ENCODE measurements at regions not wholly inside any gene's neighbourhood (a gene's known extent, or its start where the extent isn't known, plus 50 kb on each side); places are given as distances from the start of the nearest gene placed in this dataset.
"Not testable (repeated sequence)": the region's sequence is repeated elsewhere in the genome, so short reads cannot be mapped to it uniquely, and the experiment has no call there.

DNA sequence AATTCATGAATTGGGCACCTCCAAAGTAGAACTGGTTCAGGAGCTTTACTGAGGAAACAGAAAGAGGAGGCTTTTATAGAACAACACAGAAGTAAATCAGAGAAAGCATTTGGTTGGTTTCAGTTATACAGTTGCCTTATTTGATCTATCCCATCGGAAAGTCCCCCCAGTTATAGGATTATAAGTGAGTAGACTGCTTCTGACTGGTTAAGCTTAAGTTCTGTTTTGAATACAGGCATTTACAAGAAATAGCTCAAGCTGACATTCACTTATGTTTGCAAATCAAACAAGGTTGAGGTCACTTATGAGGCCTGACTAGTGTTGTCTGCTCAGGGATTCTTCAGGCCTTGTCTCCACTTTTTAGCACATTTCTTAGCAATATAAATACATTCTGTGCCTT, 857.4 kb downstream of the EFNB2 start:
- no peak overlapping the region for H3K9ac ChIP-seq
- no peaks in the 10 kb centered on the region for H4K20me1 ChIP-seq (ENCODE audit: insufficient read depth)
- no peaks in the 10 kb centered on the region for H3K36me3 ChIP-seq (ENCODE audit: insufficient read depth)
- H3K4me1 ChIP-seq (ENCODE audit: low read depth, poor library complexity, severe bottlenecking), result no peaks in the 10 kb centered on the region
- no peak overlapping the region for H3K4me2 ChIP-seq
- H3K4me3 ChIP-seq (IDR thresholded peaks at IDR 0.05; ENCODE audit: insufficient read depth, low read depth, low read length), result no peak overlapping the region
- no peak overlapping the region for H2AFZ ChIP-seq (ENCODE audit: low read depth)
- TF ChIP-seq CTCF (conservative IDR thresholded peaks at IDR 0.05; ENCODE audit: low read depth, low read length), result no peak
- H3K27ac ChIP-seq, result no peak overlapping the region
- H3K27me3 ChIP-seq (ENCODE audit: insufficient read depth, low read depth), result no peaks in the 10 kb centered on the region
- no peaks in the 10 kb centered on the region for H3K79me2 ChIP-seq (ENCODE audit: insufficient read depth, low read depth)

DNA sequence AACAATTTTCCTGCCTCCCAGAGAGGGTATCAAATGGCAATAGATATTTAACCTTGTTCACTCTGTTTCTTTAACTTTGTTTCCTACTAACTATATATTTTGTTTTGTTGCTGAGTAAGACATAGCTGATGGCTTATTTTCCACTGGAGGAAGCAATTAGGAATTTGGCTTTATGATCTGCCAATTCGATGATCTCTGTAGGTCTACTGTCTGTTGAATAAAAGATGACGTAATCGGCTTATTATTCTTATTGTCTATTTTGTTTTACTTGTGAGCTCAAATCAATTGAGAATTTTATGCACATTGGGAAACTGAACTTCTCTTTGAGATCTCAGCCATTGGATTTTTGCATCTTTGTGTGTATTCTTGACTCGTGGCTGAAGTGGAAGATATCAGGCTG, 862.6 kb downstream of the EFNB2 start:
- H2AFZ ChIP-seq (ENCODE audit: low read depth), result no peak overlapping the region
- H3K27ac ChIP-seq, result no peak overlapping the region
- H4K20me1 ChIP-seq (ENCODE audit: insufficient read depth), result no peaks in the 10 kb centered on the region
- no peaks in the 10 kb centered on the region for H3K79me2 ChIP-seq (ENCODE audit: insufficient read depth, low read depth)
- no peak overlapping the region for H3K9ac ChIP-seq
- H3K27me3 ChIP-seq (ENCODE audit: insufficient read depth, low read depth), result no peaks in the 10 kb centered on the region
- no peak for TF ChIP-seq CTCF (conservative IDR thresholded peaks at IDR 0.05; ENCODE audit: low read depth, low read length)
- H3K4me1 ChIP-seq (ENCODE audit: low read depth, poor library complexity, severe bottlenecking), result no peaks in the 10 kb centered on the region
- no peak overlapping the region for H3K4me3 ChIP-seq (IDR thresholded peaks at IDR 0.05; ENCODE audit: insufficient read depth, low read depth, low read length)
- H3K4me2 ChIP-seq, result no peak overlapping the region
- no peaks in the 10 kb centered on the region for H3K36me3 ChIP-seq (ENCODE audit: insufficient read depth)

GRCh38 chr13:105671131-105671530, 864.3 kb downstream of the EFNB2 start:
- H3K27me3 ChIP-seq (ENCODE audit: insufficient read depth, low read depth); H4K20me1 ChIP-seq (ENCODE audit: insufficient read depth); H2AFZ ChIP-seq (ENCODE audit: low read depth); H3K4me2 ChIP-seq; H3K9ac ChIP-seq; H3K4me3 ChIP-seq (IDR thresholded peaks at IDR 0.05; ENCODE audit: insufficient read depth, low read depth, low read length); H3K79me2 ChIP-seq (ENCODE audit: insufficient read depth, low read depth); H3K4me1 ChIP-seq (ENCODE audit: low read depth, poor library complexity, severe bottlenecking); H3K36me3 ChIP-seq (ENCODE audit: insufficient read depth); H3K27ac ChIP-seq: not testable (repeated sequence)

- Histone ChIP-seq H2AFZ (ENCODE audit: low read depth) (no peak overlapping the region), H3K4me1 (ENCODE audit: low read depth, poor library complexity, severe bottlenecking) (no peaks in the 10 kb centered on the region)
- no peak for TF ChIP-seq CTCF (conservative IDR thresholded peaks at IDR 0.05; ENCODE audit: low read depth, low read length)
These were observed 865.1 kb downstream of the EFNB2 start for GRCh38 chr13:105670179-105670990.

GRCh38 chr13:105665284-105665683, 870.2 kb downstream of the EFNB2 start:
- Histone ChIP-seq H3K36me3 (ENCODE audit: insufficient read depth) (no peaks in the 10 kb centered on the region), H4K20me1 (ENCODE audit: insufficient read depth) (no peaks in the 10 kb centered on the region), H3K4me3 (IDR thresholded peaks at IDR 0.05; ENCODE audit: insufficient read depth, low read depth, low read length) (no peak overlapping the region), H3K27me3 (ENCODE audit: insufficient read depth, low read depth) (no peaks in the 10 kb centered on the region), H3K4me2 (no peak overlapping the region), H3K27ac (no peak overlapping the region), H3K9ac (no peak overlapping the region), H3K79me2 (ENCODE audit: insufficient read depth, low read depth) (no peaks in the 10 kb centered on the region), H3K4me1 (ENCODE audit: low read depth, poor library complexity, severe bottlenecking) (no peaks in the 10 kb centered on the region), H2AFZ (ENCODE audit: low read depth) (no peak overlapping the region)
- TF ChIP-seq CTCF (conservative IDR thresholded peaks at IDR 0.05; ENCODE audit: low read depth, low read length), result no peak

More at GRCh38 chr13:105670179-105670990, 865.1 kb downstream of the EFNB2 start:
- H3K4me2 ChIP-seq, result no peak overlapping the region
- no peak overlapping the region for H3K9ac ChIP-seq
- H3K36me3 ChIP-seq (ENCODE audit: insufficient read depth), result no peaks in the 10 kb centered on the region
- no peaks in the 10 kb centered on the region for H4K20me1 ChIP-seq (ENCODE audit: insufficient read depth)
- H3K27ac ChIP-seq, result no peak overlapping the region
- H3K4me3 ChIP-seq (IDR thresholded peaks at IDR 0.05; ENCODE audit: insufficient read depth, low read depth, low read length), result no peak overlapping the region
- H3K27me3 ChIP-seq (ENCODE audit: insufficient read depth, low read depth), result no peaks in the 10 kb centered on the region
- H3K79me2 ChIP-seq (ENCODE audit: insufficient read depth, low read depth), result no peaks in the 10 kb centered on the region

Data from KMS-11 (cell line).